ENCODE measurements at regions not wholly inside any gene's neighbourhood (a gene's known extent, or its start where the extent isn't known, plus 50 kb on each side); places are given as distances from the start of the nearest gene placed in this dataset.

DNA sequence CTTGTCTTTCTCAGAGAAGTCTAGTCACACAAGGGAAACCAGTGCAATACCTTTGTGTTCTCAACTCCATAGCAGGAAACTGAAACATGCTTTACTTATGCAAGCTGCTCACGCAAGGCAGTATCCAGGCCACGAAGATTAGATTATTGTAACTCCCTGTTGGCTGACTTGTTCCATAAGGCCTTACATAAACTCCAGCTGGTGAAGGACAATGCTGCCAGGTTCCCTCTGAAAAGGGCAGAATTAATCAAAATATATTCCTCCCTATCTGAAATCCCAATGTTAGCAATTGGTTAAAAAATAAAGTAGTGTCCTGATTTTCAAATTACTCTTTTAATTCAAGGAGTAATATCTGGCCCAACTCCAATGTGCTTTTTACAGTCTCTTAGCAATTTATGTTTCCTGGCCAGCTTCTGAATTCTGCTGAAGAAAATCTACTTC is 966.6 kb downstream of the HACE1 start:
- ChIA-PET POLR2A (no interaction called here), CTCF (ENCODE audit: low intra/inter-chr PET ratio, low total read pairs) (no interaction called here)
- Histone ChIP-seq H3K27ac (ENCODE audit: extremely low read length, insufficient read depth, low read length) (no peak overlapping the region), H3K79me2 (ENCODE audit: insufficient read depth, low read length) (no peaks in the 10 kb centered on the region), H3K9me3 (ENCODE audit: low read length) (no peaks in the 10 kb centered on the region), H3K27me3 (ENCODE audit: control insufficient read depth in 1 of 2, insufficient read depth in 2 of 2, low read length in 2 of 2) (no peaks in the 10 kb centered on the region), H4K20me1 (ENCODE audit: insufficient read depth, low read length) (no peaks in the 10 kb centered on the region), H3K4me3 (replicated peaks in 1 of 3; ENCODE audit: insufficient read depth in 1 of 3, low read depth in 2 of 3, low read length in 3 of 3) (no peak overlapping the region), H3K4me1 (ENCODE audit: insufficient read depth, low read length) (no peaks in the 10 kb centered on the region), H3K4me2 (ENCODE audit: low read depth, low read length) (no peak overlapping the region), H3K36me3 (replicated peaks in 1 of 2; ENCODE audit: control insufficient read depth in 1 of 2, insufficient read depth in 2 of 2, low read length in 2 of 2) (no peaks in the 10 kb centered on the region), H2AFZ (ENCODE audit: low read length) (no peak overlapping the region), H3K9ac (ENCODE audit: insufficient read depth, low read depth, low read length) (no peak overlapping the region)
- 24% methylated on average over 2 of the region's 2 CpGs for WGBS (ENCODE audit: low lambda C conversion rate)
- ATAC-seq (no peak), FAIRE-seq (no peak), DNase-seq (ENCODE audit: low spot score) (no peak)
- in situ Hi-C loops (cut with HindIII; ENCODE audit: extremely low pct_ligation_motif_present, low pct_unique_long_range_greater_than_20kb) (no loop called here), intact Hi-C loops (cut with micrococcal nuclease; ENCODE audit: unreplicated experiment) (no loop called here)
- TF ChIP-seq PHF5A (CRISPR knock-in tag; IDR thresholded peaks at IDR 0.05; ENCODE audit: low read depth, unreplicated experiment) = no peak
- TF ChIP-seq, protein P1, sequence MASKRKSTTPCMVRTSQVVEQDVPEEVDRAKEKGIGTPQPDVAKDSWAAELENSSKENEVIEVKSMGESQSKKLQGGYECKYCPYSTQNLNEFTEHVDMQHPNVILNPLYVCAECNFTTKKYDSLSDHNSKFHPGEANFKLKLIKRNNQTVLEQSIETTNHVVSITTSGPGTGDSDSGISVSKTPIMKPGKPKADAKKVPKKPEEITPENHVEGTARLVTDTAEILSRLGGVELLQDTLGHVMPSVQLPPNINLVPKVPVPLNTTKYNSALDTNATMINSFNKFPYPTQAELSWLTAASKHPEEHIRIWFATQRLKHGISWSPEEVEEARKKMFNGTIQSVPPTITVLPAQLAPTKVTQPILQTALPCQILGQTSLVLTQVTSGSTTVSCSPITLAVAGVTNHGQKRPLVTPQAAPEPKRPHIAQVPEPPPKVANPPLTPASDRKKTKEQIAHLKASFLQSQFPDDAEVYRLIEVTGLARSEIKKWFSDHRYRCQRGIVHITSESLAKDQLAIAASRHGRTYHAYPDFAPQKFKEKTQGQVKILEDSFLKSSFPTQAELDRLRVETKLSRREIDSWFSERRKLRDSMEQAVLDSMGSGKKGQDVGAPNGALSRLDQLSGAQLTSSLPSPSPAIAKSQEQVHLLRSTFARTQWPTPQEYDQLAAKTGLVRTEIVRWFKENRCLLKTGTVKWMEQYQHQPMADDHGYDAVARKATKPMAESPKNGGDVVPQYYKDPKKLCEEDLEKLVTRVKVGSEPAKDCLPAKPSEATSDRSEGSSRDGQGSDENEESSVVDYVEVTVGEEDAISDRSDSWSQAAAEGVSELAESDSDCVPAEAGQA (IDR thresholded peaks at IDR 0.05; ENCODE audit: low read depth) = no peak
- TF ChIP-seq, protein P1 (CRISPR knock-in tag; IDR thresholded peaks at IDR 0.05; ENCODE audit: borderline replicate concordance) = no peak
- TF ChIP-seq, protein P2, sequence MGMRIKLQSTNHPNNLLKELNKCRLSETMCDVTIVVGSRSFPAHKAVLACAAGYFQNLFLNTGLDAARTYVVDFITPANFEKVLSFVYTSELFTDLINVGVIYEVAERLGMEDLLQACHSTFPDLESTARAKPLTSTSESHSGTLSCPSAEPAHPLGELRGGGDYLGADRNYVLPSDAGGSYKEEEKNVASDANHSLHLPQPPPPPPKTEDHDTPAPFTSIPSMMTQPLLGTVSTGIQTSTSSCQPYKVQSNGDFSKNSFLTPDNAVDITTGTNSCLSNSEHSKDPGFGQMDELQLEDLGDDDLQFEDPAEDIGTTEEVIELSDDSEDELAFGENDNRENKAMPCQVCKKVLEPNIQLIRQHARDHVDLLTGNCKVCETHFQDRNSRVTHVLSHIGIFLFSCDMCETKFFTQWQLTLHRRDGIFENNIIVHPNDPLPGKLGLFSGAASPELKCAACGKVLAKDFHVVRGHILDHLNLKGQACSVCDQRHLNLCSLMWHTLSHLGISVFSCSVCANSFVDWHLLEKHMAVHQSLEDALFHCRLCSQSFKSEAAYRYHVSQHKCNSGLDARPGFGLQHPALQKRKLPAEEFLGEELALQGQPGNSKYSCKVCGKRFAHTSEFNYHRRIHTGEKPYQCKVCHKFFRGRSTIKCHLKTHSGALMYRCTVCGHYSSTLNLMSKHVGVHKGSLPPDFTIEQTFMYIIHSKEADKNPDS (CRISPR knock-in tag; IDR thresholded peaks at IDR 0.05) = no peak
- TF ChIP-seq, protein P3, sequence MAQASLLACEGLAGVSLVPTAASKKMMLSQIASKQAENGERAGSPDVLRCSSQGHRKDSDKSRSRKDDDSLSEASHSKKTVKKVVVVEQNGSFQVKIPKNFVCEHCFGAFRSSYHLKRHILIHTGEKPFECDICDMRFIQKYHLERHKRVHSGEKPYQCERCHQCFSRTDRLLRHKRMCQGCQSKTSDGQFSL (CRISPR knock-in tag; IDR thresholded peaks at IDR 0.05) = no peak
- no peak for TF ChIP-seq ZNF703 (CRISPR knock-in tag; IDR thresholded peaks at IDR 0.05; ENCODE audit: borderline replicate concordance)
- TF ChIP-seq ZFP82 (CRISPR knock-in tag; IDR thresholded peaks at IDR 0.05; ENCODE audit: borderline replicate concordance) = no peak
- no peak for TF ChIP-seq REXO4 (CRISPR knock-in tag; IDR thresholded peaks at IDR 0.05; ENCODE audit: borderline replicate concordance)
- TF ChIP-seq SIN3A (IDR thresholded peaks at IDR 0.05; ENCODE audit: borderline replicate concordance, low read depth, low read length) = no peak
- BruUV-seq (replicated peaks) = no TSS peak

Measured in HepG2 (cell line).